ENCODE measurements at regions not wholly inside any gene's neighbourhood (a gene's known extent, or its start where the extent isn't known, plus 50 kb on each side); places are given as distances from the start of the nearest gene placed in this dataset.

GRCh38 chr17:55561316-55561972, 50.2 kb upstream of the SMIM36 start:
- no peak for ATAC-seq
- DNase-seq: no peak
- WGBS, 2 donors: 77 to 81% methylated on average over 11 to 26 of the region's 26 CpGs
- no peaks in the 10 kb centered on the region for H3K9me3 ChIP-seq
- no peak for TF ChIP-seq POLR2A (IDR thresholded peaks at IDR 0.05)
- TF ChIP-seq, protein P1, sequence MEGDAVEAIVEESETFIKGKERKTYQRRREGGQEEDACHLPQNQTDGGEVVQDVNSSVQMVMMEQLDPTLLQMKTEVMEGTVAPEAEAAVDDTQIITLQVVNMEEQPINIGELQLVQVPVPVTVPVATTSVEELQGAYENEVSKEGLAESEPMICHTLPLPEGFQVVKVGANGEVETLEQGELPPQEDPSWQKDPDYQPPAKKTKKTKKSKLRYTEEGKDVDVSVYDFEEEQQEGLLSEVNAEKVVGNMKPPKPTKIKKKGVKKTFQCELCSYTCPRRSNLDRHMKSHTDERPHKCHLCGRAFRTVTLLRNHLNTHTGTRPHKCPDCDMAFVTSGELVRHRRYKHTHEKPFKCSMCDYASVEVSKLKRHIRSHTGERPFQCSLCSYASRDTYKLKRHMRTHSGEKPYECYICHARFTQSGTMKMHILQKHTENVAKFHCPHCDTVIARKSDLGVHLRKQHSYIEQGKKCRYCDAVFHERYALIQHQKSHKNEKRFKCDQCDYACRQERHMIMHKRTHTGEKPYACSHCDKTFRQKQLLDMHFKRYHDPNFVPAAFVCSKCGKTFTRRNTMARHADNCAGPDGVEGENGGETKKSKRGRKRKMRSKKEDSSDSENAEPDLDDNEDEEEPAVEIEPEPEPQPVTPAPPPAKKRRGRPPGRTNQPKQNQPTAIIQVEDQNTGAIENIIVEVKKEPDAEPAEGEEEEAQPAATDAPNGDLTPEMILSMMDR (IDR thresholded peaks at IDR 0.05): no peak
- no peak overlapping the region for H3K27ac ChIP-seq
- H3K4me3 ChIP-seq: no peak overlapping the region
- no peaks in the 10 kb centered on the region for H3K27me3 ChIP-seq
- intact Hi-C loops (cut with DNase I): no loop called here
- no peaks in the 10 kb centered on the region for H3K36me3 ChIP-seq (replicated peaks in 1 of 2; ENCODE audit: insufficient read depth in 1 of 2, low read depth in 2 of 2)
- H3K4me1 ChIP-seq: no peaks in the 10 kb centered on the region
